Activated CD4-positive, alpha-beta T cell treated with anti-CD3 and anti-CD28 coated beads, Interleukin-2, amount 10 ng/mL, durations not matched to agents 24 days and 14 days (primary cell): ENCODE measurements at regions not wholly inside any gene's neighbourhood (a gene's known extent, or its start where the extent isn't known, plus 50 kb on each side); places are given as distances from the start of the nearest gene placed in this dataset.

Experiments used
- DNase-seq: peaks from one replicate; pipeline ENCODE4 v3.0.0; 2022
- H3K27ac Mint-ChIP-seq: one replicate; pipeline ENCODE4 v1.8.0; 2022; ENCODE audit warnings: mild to moderate bottlenecking, mixed read lengths
- H3K27me3 Mint-ChIP-seq: one replicate; pipeline ENCODE4 v1.8.0; 2022; ENCODE audit warnings: mixed read lengths
- H3K36me3 Mint-ChIP-seq: one replicate; pipeline ENCODE4 v1.8.0; 2022; ENCODE audit warnings: low read depth, mild to moderate bottlenecking, mixed read lengths
- H3K4me1 Mint-ChIP-seq: one replicate; pipeline ENCODE4 v1.8.0; 2021; ENCODE audit warnings: mixed read lengths
- H3K4me3 Mint-ChIP-seq: one replicate; pipeline ENCODE4 v1.8.0; 2022; ENCODE audit warnings: mild to moderate bottlenecking, moderate library complexity, mixed read lengths
- H3K9me3 Mint-ChIP-seq: one replicate; pipeline ENCODE4 v1.8.0; 2021; ENCODE audit warnings: mixed read lengths
- intact Hi-C: fragments of 100-400 bp; cut with micrococcal nuclease; formaldehyde crosslinking; loops from one replicate; pipeline ENCODE4 v1.15.1; 2023

GRCh38 chr13:73985783-73986182 is 148.4 kb downstream of the KLF12 start:
- intact Hi-C loops: loop anchor here (1.0 to 5.0 kb wide), 7 partner anchors 38 to 303 kb away; no protein-coding TSS in a partner anchor
- peaks cover 35% of the 10 kb centered on the region for H3K4me1 Mint-ChIP-seq
- no peaks in the 10 kb centered on the region for H3K27me3 Mint-ChIP-seq
- H3K4me3 Mint-ChIP-seq: peak overlapping the region; percentile 75
- peak; percentile 60 for DNase-seq
- H3K36me3 Mint-ChIP-seq: peaks cover 8% of the 10 kb centered on the region
- no peaks in the 10 kb centered on the region for H3K9me3 Mint-ChIP-seq
- H3K27ac Mint-ChIP-seq: peak overlapping the region; percentile 87

- no peaks in the 10 kb centered on the region for H3K27me3 Mint-ChIP-seq
- H3K27ac Mint-ChIP-seq: peak overlapping the region; percentile 87
- H3K36me3 Mint-ChIP-seq: peaks cover 8% of the 10 kb centered on the region
- peak; percentile 88 for DNase-seq
- H3K4me3 Mint-ChIP-seq: peak overlapping the region; percentile 75
- no peaks in the 10 kb centered on the region for H3K9me3 Mint-ChIP-seq
- intact Hi-C loops: loop anchor here (1.0 to 5.0 kb wide), 7 partner anchors 38 to 303 kb away; no protein-coding TSS in a partner anchor
- peaks cover 34% of the 10 kb centered on the region for H3K4me1 Mint-ChIP-seq
Observed at GRCh38 chr13:73984949-73985691, 149.1 kb downstream of the KLF12 start.

GRCh38 chr13:73984201-73984600 is 150.0 kb downstream of the KLF12 start:
- Mint-ChIP-seq H3K27ac (peak overlapping the region; percentile 2), H3K4me1 (peaks cover 29% of the 10 kb centered on the region), H3K36me3 (peaks cover 8% of the 10 kb centered on the region), H3K4me3 (no peak overlapping the region), H3K27me3 (no peaks in the 10 kb centered on the region), H3K9me3 (no peaks in the 10 kb centered on the region)
- intact Hi-C loops: loop anchor here (2.0 kb wide), 3 partner anchors 43 to 79 kb away; no protein-coding TSS in a partner anchor
- DNase-seq: no peak

- Mint-ChIP-seq H3K27me3 (no peaks in the 10 kb centered on the region), H3K27ac (no peak overlapping the region), H3K36me3 (peaks cover 10% of the 10 kb centered on the region), H3K4me3 (no peak overlapping the region), H3K9me3 (no peaks in the 10 kb centered on the region), H3K4me1 (peaks cover 26% of the 10 kb centered on the region)
- DNase-seq: no peak
- intact Hi-C loops: no loop called here
Observed at GRCh38 chr13:73983109-73983508, 151.1 kb downstream of the KLF12 start.

GRCh38 chr13:73981595-73981994 is 152.6 kb downstream of the KLF12 start:
- Mint-ChIP-seq H3K4me3 (no peak overlapping the region), H3K9me3 (no peaks in the 10 kb centered on the region), H3K4me1 (peaks cover 20% of the 10 kb centered on the region), H3K27ac (no peak overlapping the region), H3K27me3 (no peaks in the 10 kb centered on the region), H3K36me3 (peaks cover 13% of the 10 kb centered on the region)
- intact Hi-C loops: no loop called here
- DNase-seq: no peak

GRCh38 chr13:73975767-73976166 is 158.4 kb downstream of the KLF12 start:
- Mint-ChIP-seq H3K27me3 (no peaks in the 10 kb centered on the region), H3K4me1 (peaks cover 12% of the 10 kb centered on the region), H3K4me3 (no peak overlapping the region), H3K36me3 (peaks cover 12% of the 10 kb centered on the region), H3K27ac (no peak overlapping the region), H3K9me3 (peaks cover 5% of the 10 kb centered on the region)
- DNase-seq: no peak
- intact Hi-C loops: no loop called here

GRCh38 chr13:73974051-73974450 is 160.2 kb downstream of the KLF12 start:
- H3K4me3 Mint-ChIP-seq: no peak overlapping the region
- H3K4me1 Mint-ChIP-seq: peaks cover 12% of the 10 kb centered on the region
- peaks cover 14% of the 10 kb centered on the region for H3K36me3 Mint-ChIP-seq

GRCh38 chr13:73973156-73973555 is 161.0 kb downstream of the KLF12 start:
- H3K4me3 Mint-ChIP-seq: no peak overlapping the region
- peaks cover 10% of the 10 kb centered on the region for H3K4me1 Mint-ChIP-seq
- intact Hi-C loops: no loop called here
- H3K27me3 Mint-ChIP-seq: no peaks in the 10 kb centered on the region
- H3K27ac Mint-ChIP-seq: no peak overlapping the region
- peaks cover 12% of the 10 kb centered on the region for H3K36me3 Mint-ChIP-seq
- peaks cover 5% of the 10 kb centered on the region for H3K9me3 Mint-ChIP-seq
- DNase-seq: no peak

More at GRCh38 chr13:73974051-73974450, 160.2 kb downstream of the KLF12 start:
- no peaks in the 10 kb centered on the region for H3K27me3 Mint-ChIP-seq
- H3K9me3 Mint-ChIP-seq: peaks cover 5% of the 10 kb centered on the region
- intact Hi-C loops: no loop called here
- no peak for DNase-seq
- H3K27ac Mint-ChIP-seq: no peak overlapping the region

- peaks cover 11% of the 10 kb centered on the region for H3K36me3 Mint-ChIP-seq
- peaks cover 5% of the 10 kb centered on the region for H3K9me3 Mint-ChIP-seq
- DNase-seq: no peak
- no peak overlapping the region for H3K4me3 Mint-ChIP-seq
- H3K27ac Mint-ChIP-seq: no peak overlapping the region
- intact Hi-C loops: no loop called here
- peaks cover 10% of the 10 kb centered on the region for H3K4me1 Mint-ChIP-seq
- H3K27me3 Mint-ChIP-seq: no peaks in the 10 kb centered on the region
Observed at GRCh38 chr13:73972545-73972944, 161.7 kb downstream of the KLF12 start.

GRCh38 chr13:73971481-73971880 is 162.7 kb downstream of the KLF12 start:
- Mint-ChIP-seq H3K9me3 (peaks cover 5% of the 10 kb centered on the region), H3K4me1 (peaks cover 9% of the 10 kb centered on the region), H3K36me3 (peaks cover 8% of the 10 kb centered on the region), H3K27ac (no peak overlapping the region), H3K27me3 (no peaks in the 10 kb centered on the region), H3K4me3 (no peak overlapping the region)
- intact Hi-C loops: no loop called here
- DNase-seq: no peak

- no peaks in the 10 kb centered on the region for H3K27me3 Mint-ChIP-seq
- peaks cover 6% of the 10 kb centered on the region for H3K4me1 Mint-ChIP-seq
- peaks cover 5% of the 10 kb centered on the region for H3K9me3 Mint-ChIP-seq
- no peak for DNase-seq
- no peak overlapping the region for H3K27ac Mint-ChIP-seq
- H3K36me3 Mint-ChIP-seq: peaks cover 5% of the 10 kb centered on the region
- no peak overlapping the region for H3K4me3 Mint-ChIP-seq
- intact Hi-C loops: no loop called here
Observed at GRCh38 chr13:73970421-73971055, 163.7 kb downstream of the KLF12 start.

GRCh38 chr13:73967397-73968165 is 166.6 kb downstream of the KLF12 start:
- Mint-ChIP-seq H3K36me3 (peaks cover 2% of the 10 kb centered on the region), H3K4me1 (no peaks in the 10 kb centered on the region), H3K4me3 (no peak overlapping the region), H3K9me3 (no peaks in the 10 kb centered on the region), H3K27ac (no peak overlapping the region), H3K27me3 (no peaks in the 10 kb centered on the region)
- intact Hi-C loops: no loop called here
- no peak for DNase-seq

GRCh38 chr13:73966331-73966730 is 167.9 kb downstream of the KLF12 start:
- H3K36me3 Mint-ChIP-seq: peaks cover 9% of the 10 kb centered on the region
- H3K9me3 Mint-ChIP-seq: no peaks in the 10 kb centered on the region
- no peak overlapping the region for H3K4me3 Mint-ChIP-seq
- DNase-seq: no peak
- H3K4me1 Mint-ChIP-seq: peaks cover 3% of the 10 kb centered on the region
- intact Hi-C loops: no loop called here
- no peak overlapping the region for H3K27ac Mint-ChIP-seq
- H3K27me3 Mint-ChIP-seq: no peaks in the 10 kb centered on the region

GRCh38 chr13:73962284-73962683 is 171.9 kb downstream of the KLF12 start:
- Mint-ChIP-seq H3K9me3 (no peaks in the 10 kb centered on the region), H3K27me3 (no peaks in the 10 kb centered on the region), H3K27ac (no peak overlapping the region), H3K4me1 (peaks cover 6% of the 10 kb centered on the region), H3K36me3 (peaks cover 8% of the 10 kb centered on the region), H3K4me3 (no peak overlapping the region)
- DNase-seq: no peak
- intact Hi-C loops: no loop called here
